GM23248 (cell line): ENCODE measurements at regions not wholly inside any gene's neighbourhood (a gene's known extent, or its start where the extent isn't known, plus 50 kb on each side); places are given as distances from the start of the nearest gene placed in this dataset.
"Not testable (repeated sequence)": the region's sequence is repeated elsewhere in the genome, so short reads cannot be mapped to it uniquely, and the experiment has no call there.

Experiments used
- DNase-seq: peaks from one replicate; pipeline ENCODE4 v3.0.0-alpha.2; 2015
- H2AFZ ChIP-seq: fragments of 200-600 bp; sonication (generic); 2 replicates; pipeline ENCODE4 v1.6.1; 2016; ENCODE audit warnings: antibody characterized with exemption
- H3F3A ChIP-seq: fragments of 200-600 bp; sonication (generic); 2 replicates; pipeline ENCODE4 v1.6.1; 2016; ENCODE audit warnings: mild to moderate bottlenecking, antibody characterized with exemption, mixed run types; ENCODE audit not compliant: insufficient read depth
- H3K27ac ChIP-seq: fragments of 200-600 bp; sonication (generic); 2 replicates; pipeline ENCODE4 v1.5.1; 2016; ENCODE audit warnings: mild to moderate bottlenecking
- H3K27me3 ChIP-seq: fragments of 200-600 bp; sonication (generic); replicated peaks from 2 replicates; pipeline ENCODE4 v1.6.1; 2016; ENCODE audit warnings: mild to moderate bottlenecking; ENCODE audit not compliant: insufficient read depth
- H3K36me3 ChIP-seq: fragments of 200-600 bp; sonication (generic); 2 replicates; pipeline ENCODE4 v1.6.1; 2016; ENCODE audit warnings: low read depth, mild to moderate bottlenecking
- H3K4me1 ChIP-seq: fragments of 200-600 bp; sonication (generic); 2 replicates; pipeline ENCODE4 v1.6.1; 2016; ENCODE audit warnings: mild to moderate bottlenecking; ENCODE audit not compliant: insufficient read depth
- H3K4me2 ChIP-seq: fragments of 200-600 bp; sonication (generic); one replicate; pipeline ENCODE4 v1.6.1; 2016; ENCODE audit warnings: mild to moderate bottlenecking; ENCODE audit not compliant: unreplicated experiment
- H3K4me3 ChIP-seq: fragments of 200-600 bp; sonication (generic); 2 replicates; pipeline ENCODE4 v1.5.1; 2016; ENCODE audit warnings: mild to moderate bottlenecking
- H3K79me2 ChIP-seq: fragments of 200-600 bp; sonication (generic); 2 replicates; pipeline ENCODE4 v1.6.1; 2016; ENCODE audit warnings: mild to moderate bottlenecking; ENCODE audit not compliant: insufficient read depth
- H3K9ac ChIP-seq: fragments of 200-600 bp; sonication (generic); 2 replicates; pipeline ENCODE4 v1.6.1; 2016; ENCODE audit warnings: mild to moderate bottlenecking
- H3K9me2 ChIP-seq: fragments of 200-600 bp; sonication (generic); 2 replicates; pipeline ENCODE4 v1.6.1; 2016; ENCODE audit warnings: mixed run types, mild to moderate bottlenecking, moderate library complexity; ENCODE audit not compliant: insufficient read depth
- H3K9me3 ChIP-seq: fragments of 200-600 bp; sonication (generic); one replicate; pipeline ENCODE4 v1.6.1; 2017; ENCODE audit warnings: low read depth
- H4K20me1 ChIP-seq: fragments of 200-600 bp; sonication (generic); 2 replicates; pipeline ENCODE4 v1.6.0; 2016; ENCODE audit not compliant: insufficient read depth
- EZH2 ChIP-seq: fragments of 200-600 bp; sonication (generic); IDR thresholded peaks from 2 replicates; pipeline ENCODE4 v1.6.1; 2018; ENCODE audit warnings: antibody characterized with exemption, mild to moderate bottlenecking; ENCODE audit not compliant: insufficient read depth, poor library complexity, severe bottlenecking
- EZH2phosphoT487 ChIP-seq: fragments of 200-600 bp; sonication (generic); IDR thresholded peaks from 2 replicates; pipeline ENCODE4 v1.6.1; 2018; ENCODE audit warnings: antibody characterized with exemption, moderate library complexity, mild to moderate bottlenecking, low read depth; ENCODE audit not compliant: insufficient read depth
- WGBS, 2 experiments: methylation state at CpG; one replicate each; pipeline ENCODE4 v1.1.6; 2015 to 2017; ENCODE audit warnings: low lambda C conversion rate in 2 of 2, low coverage in 1 of 2; ENCODE audit errors: missing lambda C conversion rate in 2 of 2; 5-methylcytosine and 5-hydroxymethylcytosine counted together
- in situ Hi-C: fragments of 300-500 bp; cut with MboI; formaldehyde crosslinking; loops from 2 replicates; pipeline ENCODE4 v1.15.0; 2020

- Histone ChIP-seq H3K4me1 (no peaks in the 10 kb centered on the region), H3K4me2 (no peak overlapping the region), H3K36me3 (no peaks in the 10 kb centered on the region), H3K27ac (no peak overlapping the region), H4K20me1 (no peaks in the 10 kb centered on the region), H2AFZ (no peak overlapping the region), H3K27me3 (no peaks in the 10 kb centered on the region), H3F3A (no peaks in the 10 kb centered on the region), H3K79me2 (no peaks in the 10 kb centered on the region), H3K9ac (no peak overlapping the region), H3K9me3 (no peaks in the 10 kb centered on the region), H3K4me3 (no peak overlapping the region), H3K9me2 (no peaks in the 10 kb centered on the region)
- in situ Hi-C loops, result no loop called here
- no peak for TF ChIP-seq EZH2
- no peak for TF ChIP-seq EZH2phosphoT487
- WGBS, 2 experiments, result 18 to 20% methylated on average over 3 of the region's 3 CpGs
- DNase-seq, result no peak
These were observed 1262.3 kb upstream of the PHF14 start for GRCh38 chr7:9711259-9711918.

- DNase-seq, result no peak
- H3K4me1 ChIP-seq, result no peaks in the 10 kb centered on the region
- no peak for TF ChIP-seq EZH2phosphoT487
- no peak for TF ChIP-seq EZH2
- no peak overlapping the region for H3K9ac ChIP-seq
- H3K79me2 ChIP-seq, result no peaks in the 10 kb centered on the region
- H4K20me1 ChIP-seq, result no peaks in the 10 kb centered on the region
- no peak overlapping the region for H3K27ac ChIP-seq
- H3K36me3 ChIP-seq, result no peaks in the 10 kb centered on the region
- no peaks in the 10 kb centered on the region for H3K27me3 ChIP-seq
- no peak overlapping the region for H3K4me2 ChIP-seq
- H2AFZ ChIP-seq, result no peak overlapping the region
- in situ Hi-C loops, result no loop called here
- peaks cover 3% of the 10 kb centered on the region for H3K9me3 ChIP-seq
- no peaks in the 10 kb centered on the region for H3F3A ChIP-seq
- no peak overlapping the region for H3K4me3 ChIP-seq
- H3K9me2 ChIP-seq, result no peaks in the 10 kb centered on the region
These were observed 1255.5 kb upstream of the PHF14 start for GRCh38 chr7:9718071-9718661.

DNA sequence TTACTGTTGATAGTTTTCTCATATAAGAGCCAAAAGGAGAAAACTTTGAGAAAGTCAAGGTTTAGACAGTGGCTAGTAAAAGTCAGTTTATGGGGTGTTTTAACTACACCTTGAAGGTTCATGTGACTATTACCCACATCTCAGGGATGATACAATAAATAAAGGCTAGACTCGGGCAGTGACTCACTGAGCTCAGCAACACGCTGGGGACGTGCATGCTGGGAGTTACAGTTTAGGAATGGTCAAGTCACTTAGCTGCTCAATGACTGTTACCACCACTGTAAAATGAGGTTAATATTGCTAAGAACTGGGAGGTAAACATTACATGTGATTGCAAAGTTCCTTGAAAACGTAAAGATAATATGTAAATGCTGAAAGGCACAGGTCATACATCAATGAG, 1254.4 kb upstream of the PHF14 start:
- Histone ChIP-seq H3K27ac (no peak overlapping the region), H3F3A (no peaks in the 10 kb centered on the region), H4K20me1 (no peaks in the 10 kb centered on the region), H3K27me3 (no peaks in the 10 kb centered on the region), H3K9me2 (no peaks in the 10 kb centered on the region), H3K36me3 (no peaks in the 10 kb centered on the region), H3K4me1 (no peaks in the 10 kb centered on the region), H3K79me2 (no peaks in the 10 kb centered on the region), H3K9ac (no peak overlapping the region), H2AFZ (no peak overlapping the region), H3K4me3 (no peak overlapping the region), H3K9me3 (peaks cover 3% of the 10 kb centered on the region), H3K4me2 (no peak overlapping the region)
- TF ChIP-seq EZH2 (no peak), EZH2phosphoT487 (no peak)
- WGBS, 2 experiments, result 29 to 38% methylated on average over 4 of the region's 4 CpGs
- in situ Hi-C loops, result no loop called here
- DNase-seq, result no peak

DNA sequence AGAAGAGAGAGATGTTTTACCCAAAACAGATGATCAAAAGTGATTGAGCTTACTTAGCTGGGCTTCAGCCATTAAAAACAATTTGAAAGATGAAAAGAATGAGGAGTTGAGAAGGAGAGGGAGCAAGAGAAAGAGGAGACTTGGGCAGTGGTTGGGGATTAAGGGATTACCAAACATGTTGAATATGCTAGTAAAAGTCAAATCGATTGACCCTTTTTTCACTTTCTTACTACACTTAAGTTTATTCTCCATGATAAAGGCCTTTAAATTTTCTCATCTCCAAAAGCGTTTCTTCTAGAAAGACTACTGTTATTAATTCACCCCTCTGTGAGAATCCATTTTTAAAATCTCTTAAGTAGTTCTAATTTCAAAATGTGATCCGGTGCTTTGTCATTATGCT, 1254.0 kb upstream of the PHF14 start:
- DNase-seq, result no peak
- Histone ChIP-seq H3K4me3 (no peak overlapping the region), H3K9ac (no peak overlapping the region), H3K4me2 (no peak overlapping the region), H3K79me2 (no peaks in the 10 kb centered on the region), H3K27me3 (no peaks in the 10 kb centered on the region), H3K36me3 (no peaks in the 10 kb centered on the region), H3K27ac (no peak overlapping the region), H3K4me1 (no peaks in the 10 kb centered on the region), H2AFZ (no peak overlapping the region), H3F3A (no peaks in the 10 kb centered on the region), H3K9me2 (no peaks in the 10 kb centered on the region), H3K9me3 (peaks cover 3% of the 10 kb centered on the region), H4K20me1 (no peaks in the 10 kb centered on the region)
- in situ Hi-C loops, result no loop called here
- no peak for TF ChIP-seq EZH2phosphoT487
- TF ChIP-seq EZH2, result no peak
- WGBS, 2 experiments, result 16 to 21% methylated on average over 3 of the region's 3 CpGs

DNA sequence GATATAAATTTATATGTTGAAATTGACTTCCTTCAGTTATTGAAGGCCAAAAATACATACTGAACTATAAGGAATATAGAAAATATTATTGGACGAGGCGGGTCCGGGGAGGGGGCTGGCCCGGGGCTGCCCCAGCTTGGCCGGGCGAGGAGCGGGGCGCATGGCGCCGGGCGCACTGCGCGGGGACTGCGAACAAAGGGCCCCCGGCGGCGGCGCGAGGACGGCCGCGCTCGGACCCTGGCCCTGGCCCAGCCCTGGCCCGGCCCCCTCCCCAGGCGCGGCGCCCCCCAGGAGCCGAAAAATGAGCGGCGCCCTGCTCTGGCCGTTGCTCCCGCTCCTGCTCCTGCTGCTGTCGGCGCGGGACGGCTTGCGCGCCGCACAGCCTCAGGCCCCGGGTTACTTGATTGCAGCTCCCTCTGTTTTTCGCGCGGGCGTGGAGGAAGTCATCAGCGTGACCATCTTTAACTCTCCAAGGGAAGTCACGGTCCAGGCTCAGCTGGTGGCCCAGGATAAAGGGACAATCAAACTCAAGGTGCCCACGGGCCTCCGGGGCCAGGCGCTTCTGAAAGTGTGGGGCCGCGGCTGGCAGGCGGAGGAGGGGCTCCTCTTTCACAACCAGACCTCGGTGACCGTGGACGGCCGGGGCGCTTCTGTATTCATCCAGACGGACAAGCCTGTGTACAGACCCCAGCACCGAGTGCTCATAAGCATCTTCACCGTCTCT, 1247.6 kb upstream of the PHF14 start:
- H3K9ac ChIP-seq, H3K27me3 ChIP-seq, H3K36me3 ChIP-seq, H4K20me1 ChIP-seq, in situ Hi-C loops, H3K4me3 ChIP-seq, H3K27ac ChIP-seq, H3K9me3 ChIP-seq, H3F3A ChIP-seq, DNase-seq, H3K9me2 ChIP-seq, H3K4me2 ChIP-seq, H2AFZ ChIP-seq, H3K79me2 ChIP-seq, H3K4me1 ChIP-seq: not testable (repeated sequence)
- 70 to 79% methylated on average over 22 to 57 of the region's 60 CpGs for WGBS, 2 experiments

- H3K27ac ChIP-seq, H3K4me3 ChIP-seq, H3K36me3 ChIP-seq, H2AFZ ChIP-seq, DNase-seq, H3K9ac ChIP-seq, H3K27me3 ChIP-seq, H3K9me2 ChIP-seq, H3K9me3 ChIP-seq, H3F3A ChIP-seq, in situ Hi-C loops, H4K20me1 ChIP-seq, H3K4me2 ChIP-seq, H3K79me2 ChIP-seq, H3K4me1 ChIP-seq: not testable (repeated sequence)
- WGBS, 2 experiments, result 63 to 68% methylated on average over 15 to 19 of the region's 22 CpGs
These were observed 1246.9 kb upstream of the PHF14 start for GRCh38 chr7:9726811-9727210.
